H9 (cell line): ENCODE measurements at regions not wholly inside any gene's neighbourhood (a gene's known extent, or its start where the extent isn't known, plus 50 kb on each side); places are given as distances from the start of the nearest gene placed in this dataset.

Source experiments
- DNase-seq: peaks from one replicate; pipeline ENCODE4 v3.0.0-alpha.2; 2017
- H2AFZ ChIP-seq: one replicate; pipeline ENCODE4 v1.6.1; 2013; ENCODE audit warnings: mild to moderate bottlenecking, low read length, control low read depth, moderate library complexity
- H2AK5ac ChIP-seq: 2 replicates; pipeline ENCODE4 v1.6.1; 2013; ENCODE audit warnings: low read length, control low read depth, mixed read lengths; ENCODE audit not compliant: insufficient read length
- H2BK120ac ChIP-seq: one replicate; pipeline ENCODE4 v1.6.1; 2013; ENCODE audit warnings: low read depth, mild to moderate bottlenecking, low read length, control low read depth, inconsistent platforms; ENCODE audit not compliant: poor library complexity, severe bottlenecking
- H2BK12ac ChIP-seq: 2 replicates; pipeline ENCODE4 v1.6.1; 2013; ENCODE audit warnings: low read length, control low read depth, mixed read lengths, low read depth; ENCODE audit not compliant: insufficient read length
- H2BK15ac ChIP-seq: 2 replicates; pipeline ENCODE4 v1.6.1; 2013; ENCODE audit warnings: low read depth, low read length, control low read depth
- H2BK20ac ChIP-seq: one replicate; pipeline ENCODE4 v1.6.1; 2013; ENCODE audit warnings: low read depth, mild to moderate bottlenecking, low read length, control low read depth, inconsistent platforms; ENCODE audit not compliant: poor library complexity, severe bottlenecking
- H2BK5ac ChIP-seq: 2 replicates; pipeline ENCODE4 v1.6.1; 2013; ENCODE audit warnings: low read length, control low read depth, mixed read lengths; ENCODE audit not compliant: insufficient read length
- H3K14ac ChIP-seq: 2 replicates; pipeline ENCODE4 v1.6.1; 2013; ENCODE audit warnings: low read length, control low read depth; ENCODE audit not compliant: insufficient read depth
- H3K18ac ChIP-seq: 2 replicates; pipeline ENCODE4 v1.6.1; 2013; ENCODE audit warnings: low read depth, mild to moderate bottlenecking, mixed read lengths, low read length, control low read depth; ENCODE audit not compliant: insufficient read length
- H3K23ac ChIP-seq: 2 replicates; pipeline ENCODE4 v1.6.1; 2013; ENCODE audit warnings: low read length, control low read depth, mixed read lengths, low read depth; ENCODE audit not compliant: insufficient read length
- H3K23me2 ChIP-seq: 2 replicates; pipeline ENCODE4 v1.6.1; 2013; ENCODE audit warnings: low read depth, mild to moderate bottlenecking, mixed read lengths, low read length, control low read depth; ENCODE audit not compliant: insufficient read length, poor library complexity, severe bottlenecking
- H3K27ac ChIP-seq: 2 replicates; pipeline ENCODE4 v1.5.1; 2013; ENCODE audit warnings: low read length, control low read depth, mixed read lengths, low read depth; ENCODE audit not compliant: insufficient read length
- H3K27me3 ChIP-seq: 2 replicates; pipeline ENCODE4 v1.6.1; 2013; ENCODE audit warnings: low read length, control low read depth, inconsistent platforms; ENCODE audit not compliant: insufficient read depth
- H3K4ac ChIP-seq: 2 replicates; pipeline ENCODE4 v1.6.1; 2013; ENCODE audit warnings: low read depth, mild to moderate bottlenecking, control low read depth, inconsistent platforms, low read length, moderate library complexity
- H3K4me1 ChIP-seq: 2 replicates; pipeline ENCODE4 v1.6.1; 2013; ENCODE audit warnings: low read length, control low read depth, inconsistent platforms; ENCODE audit not compliant: insufficient read depth
- H3K4me2 ChIP-seq: 2 replicates; pipeline ENCODE4 v1.6.1; 2013; ENCODE audit warnings: low read length, control low read depth, mixed read lengths; ENCODE audit not compliant: insufficient read length, insufficient read depth
- H3K56ac ChIP-seq: 2 replicates; pipeline ENCODE4 v1.6.1; 2013; ENCODE audit warnings: low read depth, mild to moderate bottlenecking, mixed read lengths, low read length, control low read depth; ENCODE audit not compliant: insufficient read length
- H3K79me1 ChIP-seq: 2 replicates; pipeline ENCODE4 v1.6.1; 2013; ENCODE audit warnings: low read depth, mild to moderate bottlenecking, moderate library complexity, low read length, control low read depth, inconsistent platforms; ENCODE audit not compliant: insufficient read depth, poor library complexity, severe bottlenecking
- H3K79me2 ChIP-seq: 2 replicates; pipeline ENCODE4 v1.6.1; 2013; ENCODE audit warnings: low read length, control low read depth, inconsistent platforms; ENCODE audit not compliant: insufficient read depth
- H3K9ac ChIP-seq: 2 replicates; pipeline ENCODE4 v1.6.1; 2013; ENCODE audit warnings: low read length, control low read depth, mixed read lengths; ENCODE audit not compliant: insufficient read length; ENCODE audit errors: extremely low read depth
- H3K9me3 ChIP-seq: one replicate; pipeline ENCODE4 v1.6.1; 2013; ENCODE audit warnings: low read depth, low read length, inconsistent platforms; ENCODE audit not compliant: control insufficient read depth
- H3T11ph ChIP-seq: one replicate; pipeline ENCODE4 v1.6.1; 2013; ENCODE audit warnings: mild to moderate bottlenecking, low read length, control low read depth, inconsistent platforms
- H4K20me1 ChIP-seq: one replicate; pipeline ENCODE4 v1.6.1; 2013; ENCODE audit not compliant: control insufficient read depth, insufficient read length, insufficient read depth
- H4K5ac ChIP-seq: 2 replicates; pipeline ENCODE4 v1.6.1; 2013; ENCODE audit warnings: low read depth, mild to moderate bottlenecking, mixed read lengths, low read length, control low read depth; ENCODE audit not compliant: insufficient read length
- H4K8ac ChIP-seq: replicated peaks from 2 replicates; pipeline ENCODE4 v1.6.1; 2013; ENCODE audit warnings: low read length, control low read depth, mixed read lengths, low read depth; ENCODE audit not compliant: insufficient read length
- H4K91ac ChIP-seq: 2 replicates; pipeline ENCODE4 v1.6.1; 2013; ENCODE audit warnings: low read depth, mild to moderate bottlenecking, moderate library complexity, mixed read lengths, low read length, control low read depth; ENCODE audit not compliant: insufficient read length
- H3K27ac Mint-ChIP-seq, 3 experiments: 2 replicates in 2 of 3; 3 replicates in 1 of 3; pipeline ENCODE4 v1.8.0; 2020 to 2021; ENCODE audit warnings: mixed read lengths in 3 of 3, mild to moderate bottlenecking in 1 of 3, moderate library complexity in 1 of 3
- H3K27me3 Mint-ChIP-seq: 2 replicates; pipeline ENCODE4 v1.8.0; 2021; ENCODE audit warnings: low read depth, mild to moderate bottlenecking, moderate library complexity, mixed read lengths
- H3K36me3 Mint-ChIP-seq, 3 experiments: 2 replicates in 2 of 3; 3 replicates in 1 of 3; pipeline ENCODE4 v1.8.0; 2020 to 2021; ENCODE audit warnings: low read depth in 3 of 3, mixed read lengths in 3 of 3; ENCODE audit not compliant: insufficient read depth in 1 of 3
- H3K4me1 Mint-ChIP-seq, 2 experiments: 2 replicates each; pipeline ENCODE4 v1.8.0; 2020; ENCODE audit warnings: mixed read lengths in 2 of 2
- H3K4me3 Mint-ChIP-seq, 2 experiments: 2 replicates in 1 of 2; 3 replicates in 1 of 2; pipeline ENCODE4 v1.8.0; 2020 to 2021; ENCODE audit warnings: mild to moderate bottlenecking in 2 of 2, mixed read lengths in 2 of 2, moderate library complexity in 1 of 2
- H3K9me3 Mint-ChIP-seq, 2 experiments: 2 replicates in 1 of 2; 3 replicates in 1 of 2; pipeline ENCODE4 v1.8.0; 2020; ENCODE audit warnings: mild to moderate bottlenecking in 2 of 2, mixed read lengths in 2 of 2, moderate library complexity in 1 of 2
- WGBS: extraction: QIAGEN DNeasy Blood & Tissue Kit; methylation state at CpG from one replicate; pipeline ENCODE4 v1.1.7; 2013; ENCODE audit warnings: missing lambda C conversion rate, low lambda C conversion rate, mixed read lengths; ENCODE audit not compliant: insufficient read length; ENCODE audit errors: extremely low coverage; 5-methylcytosine and 5-hydroxymethylcytosine counted together
- TF ChIP-seq, protein P1 (sequence below): fragments of 200-600 bp; sonication (generic); conservative IDR thresholded peaks from 3 replicates; pipeline ENCODE4 v1.8.0; 2021; ENCODE audit warnings: antibody characterized with exemption, mild to moderate bottlenecking

DNA sequence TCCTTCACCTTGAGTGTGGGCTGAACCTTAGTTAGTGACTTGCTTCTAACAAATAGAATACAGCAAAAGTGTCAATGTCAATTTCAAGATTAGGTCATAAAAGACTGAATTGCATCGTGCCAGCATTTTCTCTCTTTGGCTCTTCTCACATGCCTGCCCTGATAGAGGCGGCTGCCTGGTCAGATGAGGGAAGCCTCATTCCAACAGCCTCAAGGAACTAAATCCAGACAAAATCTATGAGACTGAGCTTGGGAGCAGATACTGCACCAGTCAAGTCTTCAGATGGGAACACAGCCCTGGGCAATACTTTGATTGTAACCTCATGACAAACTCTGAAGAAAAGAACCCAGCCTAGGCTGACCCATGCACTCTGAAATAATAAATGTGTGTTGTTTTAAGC, 63.5 kb upstream of the MFGE8 start:
- peaks cover 7 to 15% of the 10 kb centered on the region in 2 experiments for H3K9me3 Mint-ChIP-seq
- no peak overlapping the region for H4K91ac ChIP-seq
- no peak overlapping the region for H3K23ac ChIP-seq

More for the DNA sequence above, 63.5 kb upstream of the MFGE8 start:
- H3K4me2 ChIP-seq = no peak overlapping the region
- H2BK5ac ChIP-seq = no peak overlapping the region
- H3K23me2 ChIP-seq = no peaks in the 10 kb centered on the region
- no peaks in the 10 kb centered on the region; the same call in 1 of the 2 replicates for H3K4me1 ChIP-seq
- no peak overlapping the region for H3T11ph ChIP-seq
- H3K27me3 ChIP-seq = no peaks in the 10 kb centered on the region
- H3K56ac ChIP-seq = no peak overlapping the region
- H3K4me1 Mint-ChIP-seq = peaks cover 13% of the 10 kb centered on the region in 2 experiments
- H3K79me1 ChIP-seq = no peaks in the 10 kb centered on the region
- H3K79me2 ChIP-seq = no peaks in the 10 kb centered on the region
- H3K14ac ChIP-seq = no peak overlapping the region
- no peak overlapping the region for H2BK12ac ChIP-seq
- TF ChIP-seq, protein P1, sequence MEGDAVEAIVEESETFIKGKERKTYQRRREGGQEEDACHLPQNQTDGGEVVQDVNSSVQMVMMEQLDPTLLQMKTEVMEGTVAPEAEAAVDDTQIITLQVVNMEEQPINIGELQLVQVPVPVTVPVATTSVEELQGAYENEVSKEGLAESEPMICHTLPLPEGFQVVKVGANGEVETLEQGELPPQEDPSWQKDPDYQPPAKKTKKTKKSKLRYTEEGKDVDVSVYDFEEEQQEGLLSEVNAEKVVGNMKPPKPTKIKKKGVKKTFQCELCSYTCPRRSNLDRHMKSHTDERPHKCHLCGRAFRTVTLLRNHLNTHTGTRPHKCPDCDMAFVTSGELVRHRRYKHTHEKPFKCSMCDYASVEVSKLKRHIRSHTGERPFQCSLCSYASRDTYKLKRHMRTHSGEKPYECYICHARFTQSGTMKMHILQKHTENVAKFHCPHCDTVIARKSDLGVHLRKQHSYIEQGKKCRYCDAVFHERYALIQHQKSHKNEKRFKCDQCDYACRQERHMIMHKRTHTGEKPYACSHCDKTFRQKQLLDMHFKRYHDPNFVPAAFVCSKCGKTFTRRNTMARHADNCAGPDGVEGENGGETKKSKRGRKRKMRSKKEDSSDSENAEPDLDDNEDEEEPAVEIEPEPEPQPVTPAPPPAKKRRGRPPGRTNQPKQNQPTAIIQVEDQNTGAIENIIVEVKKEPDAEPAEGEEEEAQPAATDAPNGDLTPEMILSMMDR = no peak
- H4K20me1 ChIP-seq = no peaks in the 10 kb centered on the region
- no peak overlapping the region for H2AFZ ChIP-seq
- peaks cover 3% of the 10 kb centered on the region; the same call in 1 of the 2 replicates for H3K27me3 Mint-ChIP-seq
- no peak overlapping the region for H4K8ac ChIP-seq
- H3K9ac ChIP-seq = no peak overlapping the region
- H3K4ac ChIP-seq = no peak overlapping the region
- no peak overlapping the region for H3K18ac ChIP-seq
- H3K4me3 Mint-ChIP-seq = no peak overlapping the region
- no CpG with 5 or more reads among the region's 2 CpGs for WGBS
- H2BK20ac ChIP-seq = no peak overlapping the region
- H3K36me3 Mint-ChIP-seq = peaks cover 4 to 15% (median 6%) of the 10 kb centered on the region in 3 experiments; a peak in 6 of 7 replicates
- H3K27ac Mint-ChIP-seq = no peak overlapping the region
- H3K27ac ChIP-seq = no peak overlapping the region
- no peak for DNase-seq
- no peak overlapping the region for H2AK5ac ChIP-seq
- no peak overlapping the region for H2BK15ac ChIP-seq
- H2BK120ac ChIP-seq = no peak overlapping the region
- no peak overlapping the region for H4K5ac ChIP-seq
- H3K9me3 ChIP-seq = no peaks in the 10 kb centered on the region
